ENCODE measurements at regions not wholly inside any gene's neighbourhood (a gene's known extent, or its start where the extent isn't known, plus 50 kb on each side); places are given as distances from the start of the nearest gene placed in this dataset.

GRCh38 chr2:120669121-120669952 is 66.3 kb upstream of the GLI2 start:
- peak; percentile 64 for TF ChIP-seq CTCF (conservative IDR thresholded peaks at IDR 0.05; ENCODE audit: low read depth, low read length)
- TF ChIP-seq EZH2 (IDR thresholded peaks at IDR 0.05; ENCODE audit: borderline replicate concordance, low read depth, low read length, poor library complexity, severe bottlenecking): no peak
- Histone ChIP-seq H3K27ac (ENCODE audit: low read depth, low read length, poor library complexity, severe bottlenecking) (no peak overlapping the region), H3K9me3 (ENCODE audit: low read depth, low read length, poor library complexity, severe bottlenecking) (peaks cover 25% of the 10 kb centered on the region), H3K27me3 (replicated peaks; ENCODE audit: insufficient read depth, low read depth, low read length, poor library complexity) (no peaks in the 10 kb centered on the region), H3K36me3 (ENCODE audit: insufficient read depth, low read length, poor library complexity, severe bottlenecking) (no peaks in the 10 kb centered on the region), H3K4me3 (ENCODE audit: low read depth, low read length, poor library complexity, severe bottlenecking) (no peak overlapping the region), H3K4me1 (ENCODE audit: insufficient read depth, low read length, poor library complexity, severe bottlenecking) (peaks cover 11% of the 10 kb centered on the region)
- ChIA-PET CTCF (interaction anchor here (0.5 to 0.9 kb wide), 2 partner anchors 353 to 406 kb away, joined by 3 to 4 read pairs; no protein-coding TSS in a partner anchor), POLR2A (ENCODE audit: low non-redundant PET) (no interaction called here)
- BruUV-seq (replicated peaks): no TSS peak
- intact Hi-C loops (cut with micrococcal nuclease; ENCODE audit: unreplicated experiment): no loop called here
- DNase-seq (ENCODE audit: low spot score): peak; percentile 85

GRCh38 chr2:120669971-120670370 is 65.7 kb upstream of the GLI2 start:
- H3K27ac ChIP-seq (ENCODE audit: low read depth, low read length, poor library complexity, severe bottlenecking): no peak overlapping the region
- TF ChIP-seq EZH2 (IDR thresholded peaks at IDR 0.05; ENCODE audit: borderline replicate concordance, low read depth, low read length, poor library complexity, severe bottlenecking) (no peak), CTCF (conservative IDR thresholded peaks at IDR 0.05; ENCODE audit: low read depth, low read length) (no peak)
- H3K9me3 ChIP-seq (ENCODE audit: low read depth, low read length, poor library complexity, severe bottlenecking): peaks cover 20% of the 10 kb centered on the region
- intact Hi-C loops (cut with micrococcal nuclease; ENCODE audit: unreplicated experiment): no loop called here
- no peaks in the 10 kb centered on the region for H3K27me3 ChIP-seq (replicated peaks; ENCODE audit: insufficient read depth, low read depth, low read length, poor library complexity)
- peaks cover 11% of the 10 kb centered on the region for H3K4me1 ChIP-seq (ENCODE audit: insufficient read depth, low read length, poor library complexity, severe bottlenecking)
- H3K4me3 ChIP-seq (ENCODE audit: low read depth, low read length, poor library complexity, severe bottlenecking): no peak overlapping the region
- H3K36me3 ChIP-seq (ENCODE audit: insufficient read depth, low read length, poor library complexity, severe bottlenecking): no peaks in the 10 kb centered on the region
- no TSS peak for BruUV-seq (replicated peaks)
- POLR2A ChIA-PET (ENCODE audit: low non-redundant PET): no interaction called here
- CTCF ChIA-PET: interaction anchor here (0.5 to 0.9 kb wide), 2 partner anchors 352 to 405 kb away, joined by 3 to 4 read pairs; no protein-coding TSS in a partner anchor
- no peak for DNase-seq (ENCODE audit: low spot score)

GRCh38 chr2:120670371-120670770 is 65.3 kb upstream of the GLI2 start:
- CTCF ChIA-PET: no interaction called here

More at GRCh38 chr2:120670371-120670770, 65.3 kb upstream of the GLI2 start:
- Histone ChIP-seq H3K27ac (ENCODE audit: low read depth, low read length, poor library complexity, severe bottlenecking) (no peak overlapping the region), H3K4me1 (ENCODE audit: insufficient read depth, low read length, poor library complexity, severe bottlenecking) (peaks cover 11% of the 10 kb centered on the region), H3K36me3 (ENCODE audit: insufficient read depth, low read length, poor library complexity, severe bottlenecking) (no peaks in the 10 kb centered on the region), H3K27me3 (replicated peaks; ENCODE audit: insufficient read depth, low read depth, low read length, poor library complexity) (no peaks in the 10 kb centered on the region), H3K9me3 (ENCODE audit: low read depth, low read length, poor library complexity, severe bottlenecking) (peaks cover 18% of the 10 kb centered on the region), H3K4me3 (ENCODE audit: low read depth, low read length, poor library complexity, severe bottlenecking) (no peak overlapping the region)
- BruUV-seq (replicated peaks): no TSS peak
- TF ChIP-seq EZH2 (IDR thresholded peaks at IDR 0.05; ENCODE audit: borderline replicate concordance, low read depth, low read length, poor library complexity, severe bottlenecking) (no peak), CTCF (conservative IDR thresholded peaks at IDR 0.05; ENCODE audit: low read depth, low read length) (no peak)
- POLR2A ChIA-PET (ENCODE audit: low non-redundant PET): no interaction called here
- DNase-seq (ENCODE audit: low spot score): no peak
- intact Hi-C loops (cut with micrococcal nuclease; ENCODE audit: unreplicated experiment): no loop called here
